Pancreas (tissue), 10 donors: ENCODE measurements at regions not wholly inside any gene's neighbourhood (a gene's known extent, or its start where the extent isn't known, plus 50 kb on each side); places are given as distances from the start of the nearest gene placed in this dataset.

ENCODE experiments used
- ATAC-seq, 4 donors: fragments of 200-7000 bp; cut with Tn5 transposase; one replicate each; pipeline versions ENCODE4 v1.8.0 to v1.9.1; 2020; ENCODE audit warnings: mild to moderate bottlenecking in 4 of 4, moderate library complexity in 4 of 4
- DNase-seq, 6 donors: peaks; one replicate each; pipeline ENCODE4 v3.0.0-alpha.2; 2020
- FAIRE-seq: peaks from 2 replicates; lab custom pipeline; 2012; peaks lifted over from hg19 to GRCh38; lab: Jason Lieb, UNC
- H3K27ac ChIP-seq, 4 donors: fragments of 200-600 bp; sonication (generic); 1 replicate in 3 of 4; 2 replicates in 1 of 4; pipeline versions ENCODE4 v1.5.0 to v1.8.0; 2020
- H3K27me3 ChIP-seq, 4 donors: fragments of 200-600 bp; one replicate each; pipeline ENCODE4 v1.8.0; 2021
- H3K36me3 ChIP-seq, 3 donors: fragments of 200-600 bp; sonication (generic) in 1 of 3; one replicate each; pipeline versions ENCODE4 v1.5.0 to v1.8.0; 2020 to 2021
- H3K4me1 ChIP-seq, 3 donors: fragments of 200-600 bp; one replicate each; pipeline ENCODE4 v1.8.0; 2021
- H3K4me3 ChIP-seq, 4 donors: fragments of 200-600 bp; sonication (generic) in 2 of 4; one replicate each; pipeline versions ENCODE4 v1.5.0 to v1.8.0; 2020 to 2021
- H3K9me3 ChIP-seq, 4 donors: fragments of 200-600 bp; one replicate each; pipeline ENCODE4 v1.8.0; 2021
- WGBS, 2 donors: extraction: QIAGEN DNeasy Blood & Tissue Kit; methylation state at CpG; one replicate each; pipeline ENCODE4 v1.1.7; 2013; 5-methylcytosine and 5-hydroxymethylcytosine counted together
- intact Hi-C, 3 donors: fragments of 100-400 bp; cut with DNase I; formaldehyde crosslinking; loops; one replicate each; pipeline versions ENCODE4 v1.11.1 to v1.14.2; 2022
- TF ChIP-seq, protein P1 (sequence below), 4 donors: fragments of 200-600 bp; sonication (generic) in 3 of 4; IDR thresholded peaks; one replicate each; pipeline versions ENCODE4 v1.5.0 to v1.8.0; 2021; ENCODE audit warnings: antibody characterized with exemption in 4 of 4
- donor health status: healthy with polysubstance abuse.
- donor health status: DM: no; HTN: no; CAD: no; lungs with moderate emphysema.
- donor health status: DM: no; HTN: no; CAD: no.
- donor health status: control.
- donor health status: control.
- donor health status: Bipolar disorder and iron deficiency.
- donor health status: DM: yes; HTN: yes; CAD: no.
- donor health status: DM: no; HTN: no; CAD: no.
- donor health status: DM: no; HTN: no; CAD: no.
- donor health status: DM: yes; HTN: yes; CAD: no.

DNA sequence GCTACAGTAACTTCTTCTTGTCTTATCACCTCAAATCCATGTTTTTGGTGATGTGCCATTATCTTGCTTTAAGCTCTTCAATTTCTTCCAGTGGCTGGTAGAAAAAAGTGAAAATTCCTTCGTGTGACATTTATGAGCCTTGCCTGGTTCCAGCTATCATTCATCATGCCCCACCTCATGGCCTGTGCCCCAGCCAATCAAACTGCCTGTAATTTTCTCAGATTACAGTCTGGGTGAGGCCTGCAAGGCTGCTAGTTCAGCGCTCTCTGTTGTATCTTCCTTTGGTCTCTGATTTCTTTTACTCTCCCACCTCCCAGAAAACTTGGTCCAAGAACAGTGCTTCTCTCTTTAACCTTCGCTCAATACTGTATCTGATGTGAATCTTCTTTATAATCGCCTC is 249.3 kb upstream of the ZNF717 start:
- WGBS, 2 donors, result 64 to 65% methylated on average over 4 of the region's 4 CpGs

GRCh38 chr3:76035117-76035516 is 249.8 kb upstream of the ZNF717 start:
- Histone ChIP-seq H3K4me1 (no peaks in the 10 kb centered on the region), H3K9me3 (no peaks in the 10 kb centered on the region), H3K27me3 (no peaks in the 10 kb centered on the region), H3K4me3 (no peak overlapping the region), H3K36me3 (no peaks in the 10 kb centered on the region), H3K27ac (no peak overlapping the region)
- TF ChIP-seq, protein P1, sequence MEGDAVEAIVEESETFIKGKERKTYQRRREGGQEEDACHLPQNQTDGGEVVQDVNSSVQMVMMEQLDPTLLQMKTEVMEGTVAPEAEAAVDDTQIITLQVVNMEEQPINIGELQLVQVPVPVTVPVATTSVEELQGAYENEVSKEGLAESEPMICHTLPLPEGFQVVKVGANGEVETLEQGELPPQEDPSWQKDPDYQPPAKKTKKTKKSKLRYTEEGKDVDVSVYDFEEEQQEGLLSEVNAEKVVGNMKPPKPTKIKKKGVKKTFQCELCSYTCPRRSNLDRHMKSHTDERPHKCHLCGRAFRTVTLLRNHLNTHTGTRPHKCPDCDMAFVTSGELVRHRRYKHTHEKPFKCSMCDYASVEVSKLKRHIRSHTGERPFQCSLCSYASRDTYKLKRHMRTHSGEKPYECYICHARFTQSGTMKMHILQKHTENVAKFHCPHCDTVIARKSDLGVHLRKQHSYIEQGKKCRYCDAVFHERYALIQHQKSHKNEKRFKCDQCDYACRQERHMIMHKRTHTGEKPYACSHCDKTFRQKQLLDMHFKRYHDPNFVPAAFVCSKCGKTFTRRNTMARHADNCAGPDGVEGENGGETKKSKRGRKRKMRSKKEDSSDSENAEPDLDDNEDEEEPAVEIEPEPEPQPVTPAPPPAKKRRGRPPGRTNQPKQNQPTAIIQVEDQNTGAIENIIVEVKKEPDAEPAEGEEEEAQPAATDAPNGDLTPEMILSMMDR (IDR thresholded peaks at IDR 0.05), result no peak
- DNase-seq, result no peak
- intact Hi-C loops, result no loop called here
- ATAC-seq, result no peak
- FAIRE-seq, result no peak
- 69 to 90% methylated on average over 2 of the region's 2 CpGs for WGBS, 2 donors

More for the DNA sequence above, 249.3 kb upstream of the ZNF717 start:
- Histone ChIP-seq H3K4me3 (no peak overlapping the region), H3K27ac (no peak overlapping the region), H3K9me3 (no peaks in the 10 kb centered on the region), H3K4me1 (no peaks in the 10 kb centered on the region), H3K36me3 (no peaks in the 10 kb centered on the region), H3K27me3 (no peaks in the 10 kb centered on the region)
- ATAC-seq (no peak), FAIRE-seq (no peak), DNase-seq (no peak)
- intact Hi-C loops, result no loop called here
- TF ChIP-seq, protein P1 (IDR thresholded peaks at IDR 0.05), result no peak

DNA sequence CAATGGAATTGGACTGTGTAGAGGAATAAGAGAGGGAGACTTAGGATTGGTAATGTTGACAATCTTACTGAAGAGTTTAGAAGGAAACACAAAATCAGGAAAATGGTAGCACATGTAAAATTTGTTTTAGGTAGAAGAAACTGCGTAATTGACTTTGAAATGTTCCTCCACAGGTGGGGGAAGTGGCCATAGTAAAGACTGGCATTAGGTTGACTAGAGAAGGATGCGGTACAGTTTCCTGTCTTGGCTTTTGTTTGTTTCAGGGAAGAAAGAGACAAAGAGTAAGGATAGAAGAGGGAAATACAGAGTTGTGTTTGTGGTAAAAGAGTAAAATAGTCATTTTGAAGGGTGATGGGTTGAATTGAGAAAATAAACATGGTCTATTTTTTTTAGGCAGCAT is 253.6 kb upstream of the ZNF717 start:
- no peaks in the 10 kb centered on the region for H3K36me3 ChIP-seq
- TF ChIP-seq, protein P1 (IDR thresholded peaks at IDR 0.05), result no peak
- no peak overlapping the region for H3K4me3 ChIP-seq
- WGBS, 2 donors, result 57 to 71% methylated on average over 2 of the region's 2 CpGs
- ATAC-seq, result no peak
- H3K27me3 ChIP-seq, result no peaks in the 10 kb centered on the region
- FAIRE-seq, result no peak
- H3K9me3 ChIP-seq, result no peaks in the 10 kb centered on the region
- intact Hi-C loops, result no loop called here
- DNase-seq, result no peak
- no peak overlapping the region for H3K27ac ChIP-seq
- no peaks in the 10 kb centered on the region for H3K4me1 ChIP-seq

DNA sequence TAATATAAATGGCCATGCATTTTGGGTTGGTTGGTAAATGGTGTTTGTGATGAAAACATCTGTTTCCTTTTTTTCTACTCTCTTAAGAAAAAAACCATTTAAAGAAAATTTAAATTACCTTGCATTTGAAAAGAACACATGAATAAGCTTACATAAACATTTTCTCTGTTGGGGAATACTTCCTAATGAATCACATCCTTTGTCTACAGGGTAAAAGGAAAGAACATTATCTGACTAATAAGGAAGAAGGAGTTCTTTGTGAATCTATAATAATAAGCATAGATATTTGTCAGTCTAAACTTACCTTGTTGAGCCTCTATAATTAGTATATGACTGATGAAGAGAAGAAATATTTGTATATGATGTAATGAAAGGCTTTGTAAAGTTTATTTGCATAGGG is 254.1 kb upstream of the ZNF717 start:
- ATAC-seq (no peak), DNase-seq (no peak), FAIRE-seq (no peak)
- Histone ChIP-seq H3K9me3 (no peaks in the 10 kb centered on the region), H3K4me3 (no peak overlapping the region), H3K27me3 (no peaks in the 10 kb centered on the region), H3K27ac (no peak overlapping the region), H3K4me1 (no peaks in the 10 kb centered on the region), H3K36me3 (no peaks in the 10 kb centered on the region)
- intact Hi-C loops, result no loop called here
- TF ChIP-seq, protein P1 (IDR thresholded peaks at IDR 0.05), result no peak

- Histone ChIP-seq H3K4me1 (no peaks in the 10 kb centered on the region), H3K9me3 (no peaks in the 10 kb centered on the region), H3K4me3 (no peak overlapping the region), H3K27ac (no peak overlapping the region), H3K36me3 (no peaks in the 10 kb centered on the region), H3K27me3 (no peaks in the 10 kb centered on the region)
- intact Hi-C loops, result no loop called here
- DNase-seq (no peak), ATAC-seq (no peak), FAIRE-seq (no peak)
- WGBS, 2 donors, result 60 to 70% methylated on average over 1 of the region's 1 CpG
- TF ChIP-seq, protein P1 (IDR thresholded peaks at IDR 0.05), result no peak
These were observed 255.6 kb upstream of the ZNF717 start for GRCh38 chr3:76040946-76041345.
